Renal pelvis (tissue), 1 donor: ENCODE measurements at regions not wholly inside any gene's neighbourhood (a gene's known extent, or its start where the extent isn't known, plus 50 kb on each side); places are given as distances from the start of the nearest gene placed in this dataset.
A peak's percentile ranks its signal among the peaks of the same experiment; 100 is the strongest.
"Not testable (repeated sequence)": the region's sequence is repeated elsewhere in the genome, so short reads cannot be mapped to it uniquely, and the experiment has no call there.

Experiments
- DNase-seq: peaks from one replicate; pipeline ENCODE4 v3.0.0-alpha.2; 2013

DNA sequence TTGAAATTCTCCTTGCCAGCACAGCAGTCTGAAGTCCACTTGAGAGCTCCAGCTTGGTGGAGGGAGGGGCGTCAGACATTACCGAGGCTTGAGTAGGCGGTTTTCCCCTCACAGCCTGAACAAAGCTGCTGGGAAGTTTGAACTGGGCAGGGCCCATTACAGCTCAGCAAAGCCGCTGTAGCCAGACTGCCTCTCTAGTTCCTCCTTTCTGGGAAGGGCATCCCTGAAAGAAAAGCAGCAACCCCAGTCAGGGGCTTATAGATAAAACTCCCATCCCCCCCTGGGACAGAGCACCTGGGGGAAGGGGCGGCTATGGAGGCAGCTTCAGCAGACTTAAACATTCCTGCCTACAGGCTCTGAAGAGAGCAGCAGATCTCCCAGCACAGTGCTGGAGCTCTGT is 325.3 kb downstream of the GJA1 start:
- DNase-seq, result no peak

DNA sequence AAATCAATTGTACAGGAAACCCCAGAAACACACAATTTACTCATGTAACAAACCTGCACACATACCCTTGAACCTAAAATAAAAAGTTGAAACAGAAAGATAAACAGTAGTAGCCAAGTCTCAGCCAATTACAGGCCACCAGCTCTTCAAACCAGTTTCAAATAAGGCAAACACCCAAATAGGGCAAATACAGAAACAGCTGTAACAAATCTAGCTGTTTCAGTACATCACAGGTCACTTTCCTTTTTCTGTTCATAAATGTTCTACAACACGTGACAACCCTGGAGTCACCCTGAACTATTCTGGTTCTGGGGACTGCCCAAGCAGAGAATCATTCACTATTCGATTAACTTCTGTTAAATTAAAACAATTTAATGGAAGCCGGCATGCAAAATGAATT is 329.0 kb downstream of the GJA1 start:
- DNase-seq, result no peak

DNA sequence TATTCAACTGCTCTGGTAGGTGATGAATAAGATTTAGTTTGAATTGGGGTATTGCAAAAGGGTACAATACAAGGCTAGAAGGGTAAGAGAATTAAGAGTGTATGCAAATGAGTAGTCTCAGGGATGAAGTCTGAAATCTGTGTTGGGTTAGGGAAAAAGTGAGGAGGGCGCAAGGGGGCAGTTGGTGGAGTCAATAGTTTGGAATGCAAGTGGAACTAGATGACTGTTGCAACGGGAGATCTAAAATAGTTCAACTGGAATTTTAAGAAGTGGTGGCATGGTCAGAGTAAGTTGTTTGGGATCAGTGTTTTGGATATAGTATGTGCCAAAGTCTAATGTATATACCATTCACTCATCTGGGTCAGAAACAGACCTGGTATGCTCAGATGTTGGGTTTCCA is 329.6 kb downstream of the GJA1 start:
- no peak for DNase-seq

DNA sequence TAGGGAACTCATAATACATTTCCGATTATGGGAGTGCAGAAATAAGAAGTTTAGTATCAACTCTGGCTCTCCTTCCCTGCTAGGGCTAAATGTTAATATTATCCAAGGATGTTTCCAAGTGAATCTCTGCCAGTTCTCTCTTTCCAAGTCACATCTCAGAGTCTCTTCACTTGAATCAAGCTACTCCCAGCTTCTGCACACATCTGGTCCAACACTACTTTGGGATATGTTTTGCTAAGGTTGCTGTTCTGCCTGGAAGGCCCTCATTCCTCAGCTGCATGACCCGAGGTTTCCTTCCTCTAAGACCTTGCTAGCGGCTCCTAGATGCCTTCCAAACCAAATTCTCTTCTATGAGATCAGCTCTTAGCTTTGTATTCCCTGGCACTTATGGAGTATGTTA is 331.8 kb downstream of the GJA1 start:
- DNase-seq, result no peak

DNA sequence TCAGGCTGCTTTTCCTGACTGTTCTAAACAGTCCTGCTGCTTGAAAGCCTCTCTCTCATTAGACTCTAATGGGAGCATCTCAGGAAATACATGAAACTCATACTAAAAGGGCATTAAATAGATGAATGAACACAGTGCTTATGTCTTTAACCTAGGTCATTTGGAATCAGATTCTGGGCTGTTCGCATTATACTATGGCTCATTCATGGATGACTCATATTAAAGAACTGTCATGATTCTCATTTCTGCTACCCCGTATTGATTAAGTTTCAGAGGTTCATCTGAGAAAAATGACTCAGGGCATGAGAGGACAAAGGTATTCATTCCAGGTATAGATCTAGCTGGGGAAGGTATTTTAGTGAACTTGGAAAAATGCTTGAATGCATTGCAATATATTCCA is 335.5 kb downstream of the GJA1 start:
- no peak for DNase-seq

DNA sequence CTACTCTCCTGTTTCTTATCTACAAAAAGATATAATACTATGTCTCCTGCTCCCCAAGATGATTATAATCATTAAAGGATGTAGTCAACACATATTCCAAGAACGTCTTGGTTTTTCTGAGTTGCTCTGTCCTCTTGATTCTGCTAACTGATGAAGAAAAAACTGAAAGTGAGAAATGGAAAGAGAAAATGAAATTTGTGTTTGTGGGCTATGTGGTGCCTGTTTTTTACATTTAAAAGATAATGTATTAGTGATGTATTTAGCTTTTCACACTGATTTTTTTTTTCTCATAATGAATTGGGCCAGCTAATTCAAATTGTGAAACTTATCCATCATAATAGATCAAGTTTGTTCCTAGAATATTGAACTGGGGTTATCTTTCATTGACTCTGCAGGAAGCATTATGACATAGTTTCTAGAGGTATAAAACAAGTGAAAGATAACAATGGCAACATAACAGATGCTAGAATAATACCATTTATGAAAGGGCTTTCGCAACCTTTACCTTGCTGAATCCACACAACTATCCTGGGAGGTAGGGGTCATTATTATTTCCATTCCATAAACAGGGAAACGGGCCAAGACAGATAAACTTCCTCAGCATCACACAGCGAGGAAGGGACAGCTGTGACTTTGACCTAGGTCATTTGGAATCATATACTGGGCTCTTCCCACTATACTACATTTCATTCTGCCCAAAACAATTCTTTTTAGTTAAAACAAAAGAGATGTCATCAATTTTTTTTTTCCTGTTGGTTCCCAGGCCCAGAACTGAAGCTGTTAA is 336.7 kb downstream of the GJA1 start:
- no peak for DNase-seq

DNA sequence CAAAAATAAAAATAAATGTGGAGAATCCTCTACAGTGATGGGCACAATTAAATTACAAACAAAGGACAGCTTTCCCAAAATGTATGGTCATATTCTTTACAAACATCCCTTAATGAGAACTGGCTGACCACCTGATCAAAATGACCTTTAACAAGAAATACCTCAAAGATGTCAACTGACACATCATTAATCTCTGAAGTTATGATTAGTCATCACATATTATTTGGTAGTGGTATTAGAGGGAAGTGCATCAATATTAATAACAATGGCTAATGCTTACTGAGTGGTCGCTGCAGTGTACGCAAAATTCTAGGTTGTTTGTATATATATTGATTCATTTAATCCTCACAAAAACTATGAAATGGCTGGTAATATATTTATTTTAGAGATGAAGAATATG is 340.6 kb downstream of the GJA1 start:
- DNase-seq, result no peak

DNA sequence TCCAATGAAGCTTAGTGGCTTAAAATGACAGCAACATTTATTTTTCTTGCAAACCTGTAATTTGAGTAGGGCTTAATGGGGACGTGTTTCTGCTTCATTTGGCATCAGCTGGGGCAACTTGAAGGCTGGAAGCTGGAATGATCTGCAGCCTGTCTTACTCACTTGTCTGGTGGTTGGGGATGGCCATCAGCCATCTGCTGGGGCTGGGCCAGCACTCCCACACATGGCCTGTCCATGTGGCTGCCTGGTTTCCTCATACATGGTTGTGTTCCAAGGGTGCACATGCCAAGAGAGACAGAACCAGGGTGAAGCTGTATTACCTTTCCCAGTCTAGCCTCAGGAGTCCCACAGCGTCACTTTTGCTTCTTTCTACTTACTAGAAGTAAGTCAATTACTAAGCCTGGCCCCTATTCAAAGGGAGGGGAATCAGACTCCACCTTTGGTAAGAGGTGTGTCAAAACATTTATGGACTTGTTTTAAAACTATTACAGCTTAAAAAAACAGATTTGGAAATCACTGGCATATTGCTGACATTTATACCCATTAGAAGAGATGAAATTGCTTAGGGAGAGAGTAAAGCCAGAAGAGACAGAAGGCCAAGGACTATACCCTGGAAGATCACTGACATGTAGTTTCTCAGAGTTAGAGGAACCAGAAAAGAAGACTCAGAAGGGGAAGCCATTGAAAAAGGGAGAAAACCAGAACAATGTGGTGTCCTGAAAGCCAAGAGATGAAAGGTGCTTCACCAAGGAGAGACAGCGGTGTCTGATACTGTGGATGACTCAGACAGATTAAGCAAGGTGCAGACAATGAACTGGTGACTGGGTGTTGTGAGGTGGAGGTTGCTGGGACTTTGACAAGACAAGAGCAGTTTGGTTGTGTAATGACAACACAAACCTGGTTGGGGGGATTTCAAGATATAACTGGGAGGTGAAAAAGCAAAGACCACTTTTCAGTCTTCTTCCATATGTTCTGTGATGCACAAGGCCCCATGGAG is 345.2 kb downstream of the GJA1 start:
- DNase-seq, result peak; percentile 71

DNA sequence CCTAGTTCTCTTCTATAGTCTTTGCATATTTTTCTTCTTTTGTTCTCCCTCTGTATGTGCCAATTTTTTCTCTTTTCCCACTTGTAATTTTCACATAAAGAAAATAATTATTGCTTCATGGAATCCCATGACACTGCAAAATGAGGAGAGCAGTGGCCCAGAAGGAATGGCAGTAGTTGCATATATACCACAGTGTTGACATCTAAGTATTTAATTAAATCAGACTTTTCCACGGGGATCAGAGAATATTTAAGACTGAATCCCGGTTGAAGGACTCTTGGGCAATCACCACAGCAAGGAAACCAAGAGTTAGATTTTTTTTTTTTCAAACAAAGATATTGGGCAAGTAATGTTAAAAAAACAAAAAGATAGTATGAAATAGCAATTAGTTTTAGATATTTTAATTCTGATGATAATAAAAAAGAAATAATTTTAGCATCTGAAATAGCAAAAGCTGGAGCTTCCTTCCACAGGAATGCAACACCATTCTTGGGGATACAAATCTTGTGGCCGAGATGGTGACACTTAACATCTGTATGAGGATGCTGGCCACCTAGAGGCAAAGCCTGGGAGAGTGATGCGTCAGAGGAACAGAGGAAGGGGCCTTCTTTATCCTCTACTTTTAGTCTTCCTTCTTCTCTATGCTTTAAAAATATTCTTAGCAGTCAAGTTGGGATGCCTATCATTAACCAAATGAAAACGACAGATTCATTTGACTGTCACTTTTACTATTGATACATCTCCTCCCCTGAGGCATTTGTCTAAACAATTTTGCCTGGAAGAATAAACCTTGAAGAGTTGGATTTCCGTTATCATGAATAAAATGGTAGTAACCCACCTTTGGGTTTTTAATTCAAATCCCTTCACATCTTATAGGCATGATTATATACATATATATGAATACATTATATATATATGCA is 356.2 kb downstream of the GJA1 start:
- DNase-seq, result no peak

DNA sequence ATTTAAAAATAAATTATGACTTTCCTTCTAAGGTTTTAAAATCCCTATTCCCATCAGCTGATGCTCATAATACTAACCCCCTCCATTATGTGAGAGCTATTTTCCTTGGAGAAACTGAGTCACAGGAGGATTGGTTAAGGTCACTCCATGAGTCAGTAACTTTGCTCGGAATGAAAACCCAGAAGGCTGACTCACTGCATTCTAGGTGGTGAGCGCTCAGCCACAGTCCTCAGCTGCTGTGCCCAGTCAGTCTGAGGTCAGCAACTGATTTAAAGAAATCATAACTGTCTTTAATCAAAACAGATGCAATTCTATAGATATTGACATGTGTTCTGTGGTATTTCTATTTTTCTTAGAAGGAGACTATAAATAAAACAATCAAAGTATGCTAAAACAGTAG is 359.2 kb downstream of the GJA1 start:
- DNase-seq, result no peak

DNA sequence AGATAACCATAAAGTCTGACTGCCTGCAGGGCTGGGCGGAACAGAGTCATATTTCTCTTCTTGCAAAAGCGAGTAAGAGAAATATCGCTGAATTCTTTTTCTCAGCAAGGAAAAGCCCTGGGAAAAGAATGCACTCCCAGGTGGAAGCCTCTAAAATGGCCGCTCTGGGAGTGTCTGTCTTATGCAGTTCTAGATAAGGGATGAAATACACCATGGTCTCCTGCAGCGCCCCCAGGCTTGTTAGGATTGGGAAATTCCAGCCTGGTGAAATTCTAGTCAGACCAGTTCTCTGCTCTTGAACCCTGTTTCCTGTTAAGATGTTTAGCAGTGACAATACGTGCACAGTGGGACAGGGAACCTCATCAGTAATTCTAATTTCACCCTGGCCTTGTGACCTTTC is 362.2 kb downstream of the GJA1 start:
- DNase-seq, result not testable (repeated sequence)

DNA sequence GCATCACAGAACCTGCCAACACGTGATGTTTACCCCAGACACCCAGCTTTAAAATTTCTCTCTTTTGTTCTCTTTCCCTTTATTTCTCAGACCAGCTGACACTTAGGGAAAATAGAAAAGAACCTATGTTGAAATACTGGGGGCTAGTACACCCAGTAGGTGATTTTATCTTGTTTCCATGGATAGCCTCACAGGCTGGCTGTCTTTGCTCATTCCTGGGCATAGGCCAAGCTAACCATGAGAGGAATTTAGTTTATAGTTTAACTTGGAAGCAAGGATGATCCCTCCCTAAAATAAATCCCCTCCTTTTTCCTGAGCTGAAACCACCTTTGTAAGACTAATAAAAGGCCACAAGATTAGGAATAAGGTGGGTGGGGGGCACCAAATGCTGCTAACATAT is 362.7 kb downstream of the GJA1 start:
- not testable (repeated sequence) for DNase-seq

DNA sequence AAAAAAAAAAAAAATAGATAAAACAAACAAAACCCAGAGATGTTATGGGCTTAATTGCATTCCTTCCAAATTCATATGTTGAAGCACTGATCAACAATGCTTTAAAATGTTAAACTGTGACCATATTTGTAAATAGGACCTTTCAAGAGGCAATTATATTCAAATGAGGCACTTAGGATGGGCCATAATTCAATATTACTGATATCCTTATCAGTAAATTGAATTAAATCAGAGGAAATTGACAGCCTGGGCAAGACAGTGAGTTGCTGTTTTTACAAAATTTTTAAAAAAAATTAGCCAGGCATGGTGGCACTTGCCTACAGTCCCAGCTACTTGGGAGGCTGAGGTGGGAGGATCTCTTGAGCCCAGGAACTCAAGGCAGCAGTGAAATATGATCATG is 364.1 kb downstream of the GJA1 start:
- no peak for DNase-seq

DNA sequence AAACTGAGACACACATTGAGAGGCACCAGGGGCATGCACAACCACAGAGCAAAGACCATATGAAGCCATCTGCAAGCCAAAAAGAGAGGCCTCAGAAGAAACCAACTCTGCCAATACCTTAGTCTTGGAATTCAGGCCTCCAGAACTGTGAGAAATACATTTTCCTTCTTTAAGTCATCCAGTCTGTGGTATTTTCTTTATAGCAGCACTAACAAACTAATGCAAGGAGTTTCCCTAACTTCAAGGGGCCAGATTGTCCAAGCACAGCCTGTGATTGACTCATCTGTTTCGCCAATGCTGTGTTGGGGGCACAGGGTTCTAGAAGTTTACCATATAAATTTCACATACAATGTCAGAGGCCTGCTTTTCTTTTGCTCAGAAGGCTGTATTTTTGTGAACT is 364.6 kb downstream of the GJA1 start:
- no peak for DNase-seq

DNA sequence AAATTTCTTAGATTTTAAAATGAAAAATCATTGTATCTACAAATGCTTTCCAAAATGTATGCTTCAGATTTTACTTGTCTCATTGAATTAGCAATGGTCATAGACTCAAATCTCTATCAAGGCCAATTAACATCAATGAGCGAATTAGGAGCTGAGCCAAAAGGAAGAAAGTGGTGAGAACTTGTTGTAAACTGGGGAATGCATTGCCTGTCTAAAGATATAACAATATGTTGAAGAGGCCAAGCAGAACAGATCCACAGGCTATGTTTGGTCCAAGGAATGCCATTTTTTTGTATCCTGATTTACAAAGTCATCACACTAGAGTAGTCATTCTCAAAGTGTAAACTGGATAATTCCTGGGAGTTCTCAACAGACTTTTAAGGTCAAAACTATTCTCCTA is 370.7 kb downstream of the GJA1 start:
- no peak for DNase-seq

DNA sequence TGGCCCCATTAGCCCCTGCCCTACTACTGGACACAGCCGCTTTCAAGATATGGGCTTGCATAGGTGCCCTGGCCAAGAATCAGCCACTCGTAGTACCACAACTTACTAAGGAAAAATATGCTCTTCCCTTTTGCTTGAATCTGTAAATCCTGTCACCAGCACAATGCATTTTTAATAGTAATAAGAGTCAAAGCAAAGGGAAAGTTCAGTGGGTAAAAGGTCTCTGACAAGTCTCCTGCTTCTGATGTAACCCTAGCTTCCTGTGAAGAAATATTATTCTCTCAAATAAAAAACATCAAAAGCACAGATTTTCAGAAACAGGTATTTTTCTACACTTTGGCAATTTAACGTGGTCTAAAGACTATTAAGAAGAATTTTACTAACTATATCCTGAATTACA is 373.8 kb downstream of the GJA1 start:
- DNase-seq, result no peak

DNA sequence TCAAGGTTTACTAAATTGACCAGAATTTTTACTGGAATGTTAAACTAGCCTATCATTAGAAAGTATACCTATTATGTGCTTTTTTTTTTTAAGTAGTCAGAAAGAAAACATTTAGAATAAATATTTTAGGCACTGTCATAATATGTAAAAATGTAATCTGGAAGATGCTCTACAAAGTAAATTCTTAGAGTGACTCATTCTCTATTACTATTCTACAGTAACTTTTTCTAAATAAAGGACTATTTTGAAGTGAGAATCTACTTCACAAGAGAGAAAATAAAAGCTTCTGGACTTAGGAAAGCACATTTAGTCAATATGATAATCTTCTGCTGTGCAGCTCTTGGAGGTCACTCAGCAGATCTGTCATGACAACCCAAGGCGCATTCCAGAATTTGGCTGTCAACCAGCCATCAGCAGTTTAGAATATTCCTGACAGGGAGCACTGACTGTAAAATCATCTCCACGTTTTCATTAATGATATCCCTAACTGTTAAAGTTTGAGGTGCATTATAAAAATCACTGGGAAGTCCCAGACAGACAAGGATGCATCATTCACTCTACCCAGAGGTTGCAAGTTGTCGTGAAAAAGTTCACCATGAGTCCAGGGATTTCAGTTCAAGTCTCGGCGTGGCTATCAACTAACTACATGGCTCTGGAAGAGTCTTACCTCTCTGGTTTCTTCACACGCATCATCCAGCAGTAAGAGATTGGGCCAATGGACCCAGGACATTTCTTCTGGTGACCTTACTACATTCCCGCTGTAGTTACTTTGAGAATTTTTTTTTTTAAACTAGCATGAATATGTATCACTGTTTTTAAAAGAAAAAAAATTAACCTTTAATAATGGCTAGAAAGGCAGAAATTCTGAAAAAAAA is 374.9 kb downstream of the GJA1 start:
- no peak for DNase-seq

DNA sequence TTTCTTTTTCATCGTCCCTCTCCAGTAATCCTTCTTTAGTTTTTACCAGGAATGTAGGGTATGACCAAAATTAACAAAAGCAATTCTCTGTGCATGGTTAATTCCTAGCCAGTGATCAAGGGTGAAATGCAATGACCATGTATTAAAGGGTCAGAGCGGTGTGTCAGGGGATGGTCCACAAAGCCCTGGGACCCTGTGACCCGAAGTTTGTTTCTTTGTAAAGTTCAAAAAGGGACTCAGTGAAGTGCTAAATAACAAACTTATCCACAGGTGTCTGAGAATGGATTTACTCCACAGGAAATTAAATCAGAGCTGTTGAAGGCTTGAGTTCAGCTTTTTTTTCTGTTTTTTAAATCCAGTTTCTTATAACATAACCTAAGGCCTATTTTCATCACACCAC is 375.7 kb downstream of the GJA1 start:
- peak; percentile 20 for DNase-seq

DNA sequence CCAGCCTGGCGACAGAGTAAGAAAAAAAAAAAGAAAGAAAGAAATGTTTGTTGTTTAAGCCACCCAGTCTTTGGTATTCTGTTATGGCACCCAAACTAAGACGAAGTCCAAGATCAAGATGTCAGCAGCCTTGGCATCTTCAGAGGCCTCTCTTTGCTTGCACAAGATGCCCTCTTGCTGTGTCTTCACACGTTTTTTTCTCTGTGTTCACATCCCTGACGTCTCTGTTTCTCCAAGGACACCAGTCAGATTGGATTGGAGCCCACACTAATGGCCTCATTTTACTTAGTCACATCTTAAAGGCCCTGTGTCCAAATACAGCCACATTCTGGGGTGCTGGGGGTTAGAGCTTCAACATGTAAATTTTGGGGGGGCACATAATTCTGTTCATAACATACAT is 380.9 kb downstream of the GJA1 start:
- DNase-seq, result no peak

DNA sequence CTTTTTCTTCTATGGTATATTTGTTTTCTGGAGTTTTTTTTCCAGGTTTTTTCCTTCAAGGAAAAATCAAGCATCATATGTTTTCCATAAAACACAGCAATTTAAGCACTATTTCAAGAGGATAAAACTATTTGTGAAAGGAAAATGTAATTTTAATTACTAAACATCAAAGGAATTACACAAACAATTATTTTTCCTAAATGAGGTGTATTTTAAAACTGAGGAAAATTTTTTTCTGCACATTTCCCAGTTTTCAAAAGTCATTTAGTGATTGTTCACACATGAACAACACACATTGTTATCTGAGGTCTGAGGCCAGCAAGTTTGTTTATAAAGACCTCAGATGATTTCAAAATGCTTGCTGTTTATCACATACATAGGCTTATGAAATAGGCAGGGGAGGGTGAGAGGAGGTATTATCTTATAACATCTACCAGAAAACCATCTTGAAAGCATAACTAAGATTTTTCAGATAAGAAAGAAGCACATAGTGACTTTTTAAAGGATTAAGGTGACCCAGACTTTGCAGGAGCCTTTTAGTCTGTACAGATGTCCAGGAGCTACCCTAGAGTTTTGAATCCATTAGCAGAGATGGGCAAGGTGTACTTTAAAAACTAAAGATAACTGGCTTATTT is 381.6 kb downstream of the GJA1 start:
- DNase-seq, result no peak

DNA sequence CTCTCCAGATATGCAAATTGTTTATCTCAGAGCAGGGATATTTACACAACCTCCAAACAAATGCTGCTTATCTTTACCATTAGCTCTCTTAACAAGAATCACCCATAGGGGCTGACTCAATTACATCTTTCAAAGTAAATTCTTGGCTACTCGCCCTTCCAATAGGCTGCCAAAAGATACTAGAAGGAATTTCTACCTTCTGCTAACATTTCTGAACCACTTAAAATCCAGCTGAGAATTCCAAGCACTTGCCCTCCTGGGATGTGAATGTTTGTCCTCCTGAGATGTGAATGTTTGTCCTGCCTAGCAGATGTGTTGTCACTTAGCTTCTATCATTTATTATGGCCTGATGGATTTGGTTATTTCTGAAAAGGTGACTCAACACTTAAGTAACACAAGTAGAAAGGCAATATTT is 388.0 kb downstream of the GJA1 start:
- no peak for DNase-seq
